NT2/D1 (cell line): ENCODE measurements at regions not wholly inside any gene's neighbourhood (a gene's known extent, or its start where the extent isn't known, plus 50 kb on each side); places are given as distances from the start of the nearest gene placed in this dataset.

ENCODE experiments used
- DNase-seq: peaks from one replicate; pipeline ENCODE4 v3.0.0-alpha.2; 2011; ENCODE audit warnings: low read depth, low spot score
- H3K27me3 ChIP-seq: 2 replicates; pipeline ENCODE4 v1.6.0; 2011; ENCODE audit warnings: mild to moderate bottlenecking; ENCODE audit not compliant: insufficient read length, insufficient read depth
- H3K36me3 ChIP-seq: 2 replicates; pipeline ENCODE4 v1.6.1; 2011; ENCODE audit warnings: mild to moderate bottlenecking, low read length, mixed read lengths; ENCODE audit not compliant: insufficient read depth, insufficient read length
- H3K4me1 ChIP-seq: 2 replicates; pipeline ENCODE4 v1.5.1; 2011; ENCODE audit not compliant: insufficient read depth, insufficient read length
- H3K4me3 ChIP-seq: 2 replicates; pipeline ENCODE4 v1.5.1; 2011; ENCODE audit warnings: low read depth; ENCODE audit not compliant: insufficient read length
- H3K9ac ChIP-seq: 2 replicates; pipeline ENCODE4 v1.6.0; 2011; ENCODE audit warnings: low read depth; ENCODE audit not compliant: insufficient read length
- H3K9me3 ChIP-seq: 2 replicates; pipeline ENCODE4 v1.5.1; 2011; ENCODE audit warnings: mild to moderate bottlenecking, low read length; ENCODE audit not compliant: insufficient read depth
- SUZ12 ChIP-seq: IDR thresholded peaks from 2 replicates; pipeline ENCODE4 v1.6.1; 2011; ENCODE audit not compliant: insufficient read length, insufficient read depth; ENCODE audit errors: extremely low read depth
- YY1 ChIP-seq: IDR thresholded peaks from 2 replicates; pipeline ENCODE4 v1.6.1; 2011; ENCODE audit not compliant: insufficient read length, insufficient read depth
- ZNF274 ChIP-seq: IDR thresholded peaks from 2 replicates; pipeline ENCODE4 v1.6.1; 2011; ENCODE audit warnings: mild to moderate bottlenecking, low read depth, low read length

GRCh38 chr4:154998284-154998683 is 210.2 kb upstream of the NPY2R start:
- no peak overlapping the region for H3K4me3 ChIP-seq
- no peak for DNase-seq
- H3K4me1 ChIP-seq = no peaks in the 10 kb centered on the region
- H3K36me3 ChIP-seq = no peaks in the 10 kb centered on the region
- no peak overlapping the region for H3K9ac ChIP-seq
- H3K27me3 ChIP-seq = no peaks in the 10 kb centered on the region
- no peaks in the 10 kb centered on the region for H3K9me3 ChIP-seq
- TF ChIP-seq ZNF274 (no peak), SUZ12 (no peak), YY1 (no peak)

- no peak overlapping the region for H3K4me3 ChIP-seq
- H3K27me3 ChIP-seq = no peaks in the 10 kb centered on the region
- no peaks in the 10 kb centered on the region for H3K4me1 ChIP-seq
- TF ChIP-seq SUZ12 (no peak), ZNF274 (no peak), YY1 (no peak)
- DNase-seq = no peak
- H3K9me3 ChIP-seq = no peaks in the 10 kb centered on the region
- H3K36me3 ChIP-seq = no peaks in the 10 kb centered on the region
- no peak overlapping the region for H3K9ac ChIP-seq
These were observed 209.7 kb upstream of the NPY2R start for GRCh38 chr4:154998773-154999172.

GRCh38 chr4:154999950-155000578 is 208.4 kb upstream of the NPY2R start:
- TF ChIP-seq ZNF274 (no peak), YY1 (no peak), SUZ12 (no peak)
- Histone ChIP-seq H3K4me1 (no peaks in the 10 kb centered on the region), H3K36me3 (no peaks in the 10 kb centered on the region), H3K9ac (no peak overlapping the region), H3K4me3 (no peak overlapping the region), H3K9me3 (no peaks in the 10 kb centered on the region), H3K27me3 (no peaks in the 10 kb centered on the region)
- DNase-seq = no peak

GRCh38 chr4:155001251-155001650 is 207.2 kb upstream of the NPY2R start:
- Histone ChIP-seq H3K27me3 (no peaks in the 10 kb centered on the region), H3K4me1 (no peaks in the 10 kb centered on the region), H3K36me3 (no peaks in the 10 kb centered on the region), H3K9me3 (no peaks in the 10 kb centered on the region), H3K9ac (no peak overlapping the region), H3K4me3 (no peak overlapping the region)
- TF ChIP-seq SUZ12 = no peak
- no peak for TF ChIP-seq ZNF274
- no peak for TF ChIP-seq YY1
- no peak for DNase-seq

GRCh38 chr4:155005395-155006090 is 202.9 kb upstream of the NPY2R start:
- no peak for TF ChIP-seq YY1
- no peak for TF ChIP-seq SUZ12
- TF ChIP-seq ZNF274 = no peak
- H3K4me1 ChIP-seq = no peaks in the 10 kb centered on the region

GRCh38 chr4:155007660-155008176 is 200.7 kb upstream of the NPY2R start:
- no peaks in the 10 kb centered on the region for H3K9me3 ChIP-seq

More at GRCh38 chr4:155005395-155006090, 202.9 kb upstream of the NPY2R start:
- Histone ChIP-seq H3K36me3 (no peaks in the 10 kb centered on the region), H3K9ac (no peak overlapping the region), H3K4me3 (no peak overlapping the region), H3K27me3 (no peaks in the 10 kb centered on the region), H3K9me3 (no peaks in the 10 kb centered on the region)
- DNase-seq = no peak

GRCh38 chr4:155008389-155008788 is 200.0 kb upstream of the NPY2R start:
- H3K9me3 ChIP-seq = no peaks in the 10 kb centered on the region
- no peak for DNase-seq
- H3K4me3 ChIP-seq = no peak overlapping the region
- TF ChIP-seq ZNF274 (no peak), SUZ12 (no peak), YY1 (no peak)
- no peaks in the 10 kb centered on the region for H3K36me3 ChIP-seq
- H3K4me1 ChIP-seq = no peaks in the 10 kb centered on the region
- no peaks in the 10 kb centered on the region for H3K27me3 ChIP-seq
- H3K9ac ChIP-seq = no peak overlapping the region

More at GRCh38 chr4:155007660-155008176, 200.7 kb upstream of the NPY2R start:
- no peak for TF ChIP-seq ZNF274
- TF ChIP-seq YY1 = no peak
- no peak for TF ChIP-seq SUZ12
- Histone ChIP-seq H3K4me1 (no peaks in the 10 kb centered on the region), H3K4me3 (no peak overlapping the region), H3K36me3 (no peaks in the 10 kb centered on the region), H3K9ac (no peak overlapping the region), H3K27me3 (no peaks in the 10 kb centered on the region)
- no peak for DNase-seq
